SU-DHL-6 (cell line): ENCODE measurements at regions not wholly inside any gene's neighbourhood (a gene's known extent, or its start where the extent isn't known, plus 50 kb on each side); places are given as distances from the start of the nearest gene placed in this dataset.

ENCODE experiments used
- CTCF ChIP-seq: fragments of 200-600 bp; sonication (generic); IDR thresholded peaks from one replicate; pipeline ENCODE4 v1.5.1; 2017; ENCODE audit warnings: antibody characterized with exemption, mild to moderate bottlenecking, low read length, moderate library complexity; ENCODE audit not compliant: insufficient read depth, poor library complexity, severe bottlenecking
- EZH2phosphoT487 ChIP-seq: fragments of 200-600 bp; sonication (generic), shearing (Covaris generic); conservative IDR thresholded peaks from 2 replicates; pipeline ENCODE4 v1.6.1; 2018; ENCODE audit warnings: mild to moderate bottlenecking, antibody characterized with exemption, low read length, moderate library complexity, mixed read lengths

- TF ChIP-seq CTCF, result no peak
- TF ChIP-seq EZH2phosphoT487, result no peak
These were observed 65.2 kb upstream of the CCN2 start for GRCh38 chr6:132016396-132016795.
